C4-2B (cell line): ENCODE measurements at regions not wholly inside any gene's neighbourhood (a gene's known extent, or its start where the extent isn't known, plus 50 kb on each side); places are given as distances from the start of the nearest gene placed in this dataset.

Source experiments
- H3K27ac ChIP-seq: fragments of 450-650 bp; 2 replicates; pipeline ENCODE4 v1.5.1; 2017
- CTCF ChIP-seq: fragments of 450-650 bp; conservative IDR thresholded peaks from 2 replicates; pipeline ENCODE4 v1.5.1; 2017; ENCODE audit warnings: mild to moderate bottlenecking
- ZFX ChIP-seq: fragments of 450-650 bp; IDR thresholded peaks from 2 replicates; pipeline ENCODE4 v1.6.1; 2017

DNA sequence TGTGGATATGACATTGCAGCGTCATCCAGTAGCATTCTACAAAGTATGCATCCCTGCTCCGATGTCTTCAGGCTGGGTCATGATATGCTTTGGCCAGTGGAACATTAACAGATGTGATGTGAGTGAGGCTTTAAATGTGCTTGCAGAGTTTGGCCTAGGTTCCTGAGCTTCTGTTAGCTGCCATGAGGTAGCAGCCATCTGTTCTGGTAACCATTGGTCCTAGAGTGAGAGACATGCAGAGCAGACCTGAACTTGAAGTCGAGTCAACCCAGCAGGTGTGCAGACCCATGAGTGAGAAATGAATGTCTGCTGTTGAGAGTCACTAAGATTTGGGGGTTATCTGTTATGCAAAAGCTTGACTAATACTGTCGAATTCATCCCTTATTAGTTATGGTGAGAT is 73.8 kb upstream of the NABP1 start:
- H3K27ac ChIP-seq, result no peak overlapping the region
- TF ChIP-seq ZFX (no peak), CTCF (no peak)

DNA sequence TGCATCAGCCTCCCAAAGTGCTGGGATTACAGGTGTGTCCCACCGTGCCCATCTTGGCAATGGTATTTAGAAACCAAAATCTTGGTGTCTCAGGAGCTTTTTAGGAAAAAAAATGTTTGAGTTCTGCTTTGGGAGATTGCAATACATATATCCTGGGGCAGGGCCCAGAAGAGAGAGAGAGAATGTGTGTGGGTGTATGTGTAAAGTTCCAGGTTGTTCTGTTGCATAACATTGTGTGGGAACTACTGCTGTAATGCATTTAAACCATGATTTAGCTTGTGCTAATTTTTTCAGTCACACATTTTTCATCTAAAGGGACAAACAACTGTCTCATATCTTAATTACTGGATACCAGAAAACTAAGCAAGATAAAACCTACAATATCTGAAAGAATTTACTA is 70.8 kb upstream of the NABP1 start:
- TF ChIP-seq CTCF (no peak), ZFX (no peak)
- H3K27ac ChIP-seq, result no peak overlapping the region

DNA sequence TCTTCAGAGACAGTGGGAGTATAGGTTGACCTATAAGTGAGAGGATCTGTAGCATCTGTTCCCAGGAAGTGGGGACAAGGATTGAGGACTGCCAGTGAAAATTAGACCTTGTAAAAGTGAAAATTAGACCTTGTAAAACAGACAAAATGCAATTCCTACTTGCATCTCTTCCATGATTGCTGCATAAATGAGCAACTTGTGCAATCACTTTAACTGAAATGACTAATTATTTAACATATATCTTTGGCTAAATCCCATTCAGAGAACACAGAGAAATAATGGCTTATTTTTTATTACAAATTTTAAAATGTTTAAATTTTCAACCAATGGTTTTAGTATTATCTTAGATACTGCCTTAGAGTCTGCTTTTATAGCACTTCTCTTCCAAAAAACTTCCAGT is 67.2 kb upstream of the NABP1 start:
- TF ChIP-seq ZFX (no peak), CTCF (no peak)
- H3K27ac ChIP-seq, result no peak overlapping the region

DNA sequence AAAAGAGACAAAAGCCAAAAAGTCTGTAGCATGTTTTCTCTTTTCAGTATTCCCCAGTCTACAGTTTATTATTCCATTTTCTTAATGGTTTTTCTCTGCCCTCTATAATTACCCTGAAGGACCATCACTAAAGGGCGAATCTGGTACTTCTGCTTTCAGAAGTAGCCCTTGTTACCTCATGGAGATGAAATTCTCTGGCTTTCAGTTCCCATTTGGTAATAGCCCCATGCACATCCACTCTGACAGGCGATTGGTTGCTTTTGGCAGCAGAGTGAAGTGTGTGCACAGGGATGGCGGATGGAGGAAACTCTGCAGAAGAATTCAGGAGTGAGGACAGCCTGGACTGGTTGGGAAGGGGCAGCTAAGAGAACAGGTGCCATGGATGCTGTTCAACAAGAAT is 66.3 kb upstream of the NABP1 start:
- TF ChIP-seq ZFX, result no peak
- H3K27ac ChIP-seq, result no peak overlapping the region

DNA sequence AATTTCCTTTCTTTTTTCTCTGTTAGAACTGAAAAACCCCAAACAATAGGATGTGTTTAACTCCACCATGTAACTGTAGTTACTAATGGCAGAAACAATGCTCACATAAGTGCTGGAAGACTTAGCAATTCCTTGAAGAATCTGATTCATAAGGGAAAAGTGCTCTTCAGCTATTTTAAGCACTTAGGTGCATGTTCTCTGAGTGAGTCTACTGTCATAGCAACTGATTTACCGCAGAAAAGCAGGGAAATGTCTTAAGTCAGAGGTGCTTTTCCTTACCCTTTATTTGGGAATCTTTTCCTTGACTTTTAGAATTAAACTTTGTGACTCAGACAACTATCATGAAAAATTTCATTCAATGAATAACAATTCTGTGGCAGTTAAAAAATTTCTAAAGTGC is 65.4 kb upstream of the NABP1 start:
- TF ChIP-seq CTCF (no peak), ZFX (no peak)
- no peak overlapping the region for H3K27ac ChIP-seq

GRCh38 chr2:191614759-191615158 is 63.2 kb upstream of the NABP1 start:
- no peak for TF ChIP-seq ZFX
- TF ChIP-seq CTCF, result no peak
- no peak overlapping the region for H3K27ac ChIP-seq

DNA sequence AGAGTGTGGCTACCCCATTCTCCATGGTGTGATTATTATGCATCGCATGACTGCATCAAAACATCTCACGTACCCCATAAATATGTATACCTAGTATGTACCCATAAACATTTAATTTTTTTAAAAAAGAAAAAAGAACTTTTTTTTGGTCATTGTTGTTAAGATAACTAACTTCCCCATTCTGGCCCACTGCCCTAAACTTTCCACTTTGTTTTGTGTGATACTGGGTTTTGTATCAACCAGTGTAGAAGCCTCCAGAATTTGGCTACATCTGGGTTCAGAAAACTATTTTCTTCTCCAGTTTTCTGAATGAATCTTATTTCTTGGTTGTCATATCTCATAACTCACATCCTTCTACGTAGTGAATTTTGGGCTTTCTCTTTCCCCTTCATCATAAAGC is 62.3 kb upstream of the NABP1 start:
- TF ChIP-seq CTCF, result no peak
- TF ChIP-seq ZFX, result no peak
- H3K27ac ChIP-seq, result no peak overlapping the region

- TF ChIP-seq ZFX (no peak), CTCF (no peak)
- no peak overlapping the region for H3K27ac ChIP-seq
Observed at GRCh38 chr2:191617575-191617974, 60.4 kb upstream of the NABP1 start.
